Keratinocyte (primary cell): ENCODE measurements at regions not wholly inside any gene's neighbourhood (a gene's known extent, or its start where the extent isn't known, plus 50 kb on each side); places are given as distances from the start of the nearest gene placed in this dataset.

Experiments
- DNase-seq: peaks from one replicate; pipeline ENCODE4 v3.0.0-alpha.2; 2011; ENCODE audit warnings: low read depth, missing footprints, low spot score
- FAIRE-seq: peaks from 2 replicates; lab custom pipeline; 2011; peaks lifted over from hg19 to GRCh38; lab: Jason Lieb, UNC
- H2AFZ ChIP-seq: 2 replicates; pipeline ENCODE4 v1.6.0; 2012; ENCODE audit warnings: low read length, control low read depth, inconsistent platforms; ENCODE audit not compliant: control insufficient read depth
- H3K27ac ChIP-seq: 2 replicates; pipeline ENCODE4 v1.5.1; 2011; ENCODE audit warnings: low read length; ENCODE audit not compliant: control insufficient read depth, insufficient read depth
- H3K27me3 ChIP-seq: 3 replicates; pipeline ENCODE4 v1.6.0; 2011; ENCODE audit warnings: low read length; ENCODE audit not compliant: control insufficient read depth, insufficient read depth; ENCODE audit errors: extremely low read depth
- H3K36me3 ChIP-seq, 2 experiments: 2 replicates in 1 of 2; 3 replicates in 1 of 2; pipeline ENCODE4 v1.5.1; 2011; ENCODE audit warnings: low read length in 2 of 2, mild to moderate bottlenecking in 1 of 2; ENCODE audit not compliant: control insufficient read depth in 2 of 2, insufficient read depth in 2 of 2; ENCODE audit errors: extremely low read depth in 1 of 2
- H3K4me1 ChIP-seq: 3 replicates; pipeline ENCODE4 v1.5.1; 2011; ENCODE audit warnings: low read length; ENCODE audit not compliant: control insufficient read depth, insufficient read depth; ENCODE audit errors: extremely low read depth
- H3K4me2 ChIP-seq: 3 replicates; pipeline ENCODE4 v1.6.0; 2011; ENCODE audit warnings: low read depth, low read length; ENCODE audit not compliant: control insufficient read depth, insufficient read depth; ENCODE audit errors: extremely low read depth
- H3K4me3 ChIP-seq, 3 experiments: fragments of 200-600 bp in 1 of 3; sonication (generic) in 1 of 3; 2 replicates in 2 of 3; 3 replicates in 1 of 3; pipeline ENCODE4 v1.5.1; 2011 to 2016; ENCODE audit warnings: low read length in 3 of 3, mild to moderate bottlenecking in 3 of 3, control low read depth in 2 of 3, inconsistent platforms in 1 of 3, low read depth in 1 of 3, mixed read lengths in 1 of 3, mixed run types in 1 of 3, moderate library complexity in 1 of 3; ENCODE audit not compliant: control insufficient read depth in 2 of 3, insufficient read depth in 2 of 3; ENCODE audit errors: extremely low read depth in 1 of 3
- H3K79me2 ChIP-seq: 2 replicates; pipeline ENCODE4 v1.6.0; 2012; ENCODE audit warnings: low read length; ENCODE audit not compliant: control insufficient read depth, insufficient read depth
- H3K9ac ChIP-seq: 3 replicates; pipeline ENCODE4 v1.6.0; 2011; ENCODE audit warnings: low read length; ENCODE audit not compliant: control insufficient read depth, insufficient read depth; ENCODE audit errors: extremely low read depth
- H3K9me1 ChIP-seq: 3 replicates; pipeline ENCODE4 v1.6.0; 2011; ENCODE audit warnings: low read length; ENCODE audit not compliant: control insufficient read depth, insufficient read depth; ENCODE audit errors: extremely low read depth
- H3K9me3 ChIP-seq: 2 replicates; pipeline ENCODE4 v1.5.1; 2012; ENCODE audit warnings: low read depth, low read length; ENCODE audit not compliant: control insufficient read depth
- H4K20me1 ChIP-seq: 3 replicates; pipeline ENCODE4 v1.6.0; 2011; ENCODE audit warnings: low read length; ENCODE audit not compliant: control insufficient read depth, insufficient read depth; ENCODE audit errors: extremely low read depth
- CTCF ChIP-seq, 3 experiments: IDR thresholded peaks in 1 of 3; conservative IDR thresholded peaks in 1 of 3; optimal IDR thresholded peaks in 1 of 3; 2 replicates in 2 of 3; 3 replicates in 1 of 3; pipeline versions ENCODE3 to v1.5.1; 2011; ENCODE audit warnings: low read length in 3 of 3, mild to moderate bottlenecking in 3 of 3, moderate library complexity in 2 of 3, control low read depth in 1 of 3, inconsistent platforms in 1 of 3; ENCODE audit not compliant: insufficient read depth in 2 of 3; ENCODE audit errors: extremely low read depth in 1 of 3
- EZH2 ChIP-seq: IDR thresholded peaks from one replicate; pipeline ENCODE4 v1.6.1; 2012; ENCODE audit warnings: inconsistent platforms, mild to moderate bottlenecking, low read length, moderate library complexity
- dilution Hi-C: fragments of 300-500 bp; cut with MboI; formaldehyde crosslinking; loops from one replicate; pipeline ENCODE4 v1.7.0; 2020; ENCODE audit warnings: low sequenced_read_pairs; ENCODE audit not compliant: extremely low pct_ligation_motif_present

GRCh38 chr6:4270001-4270400 is 134.6 kb upstream of the ECI2 start:
- Histone ChIP-seq H3K27ac (no peak overlapping the region), H3K79me2 (no peaks in the 10 kb centered on the region), H3K27me3 (no peaks in the 10 kb centered on the region), H3K9me3 (no peaks in the 10 kb centered on the region), H2AFZ (no peak overlapping the region), H3K4me1 (no peaks in the 10 kb centered on the region), H3K4me3 (no peak overlapping the region), H4K20me1 (no peaks in the 10 kb centered on the region), H3K9ac (no peak overlapping the region), H3K9me1 (no peaks in the 10 kb centered on the region), H3K4me2 (no peak overlapping the region), H3K36me3 (no peaks in the 10 kb centered on the region)
- DNase-seq (no peak), FAIRE-seq (no peak)
- dilution Hi-C loops = no loop called here
- TF ChIP-seq EZH2 = no peak

- no peak for FAIRE-seq
- H3K4me3 ChIP-seq = no peak overlapping the region
- dilution Hi-C loops = no loop called here
These were observed 132.8 kb upstream of the ECI2 start for GRCh38 chr6:4268171-4268570.

More at GRCh38 chr6:4268171-4268570, 132.8 kb upstream of the ECI2 start:
- Histone ChIP-seq H3K36me3 (no peaks in the 10 kb centered on the region), H3K27me3 (no peaks in the 10 kb centered on the region), H3K9me3 (no peaks in the 10 kb centered on the region), H3K27ac (no peak overlapping the region), H3K9ac (no peak overlapping the region), H3K79me2 (no peaks in the 10 kb centered on the region), H2AFZ (no peak overlapping the region), H4K20me1 (no peaks in the 10 kb centered on the region), H3K4me2 (no peak overlapping the region), H3K4me1 (no peaks in the 10 kb centered on the region), H3K9me1 (no peaks in the 10 kb centered on the region)
- no peak for DNase-seq
- TF ChIP-seq EZH2 (no peak), CTCF (optimal IDR thresholded peaks at IDR 0.05 in 1 of 3, IDR thresholded peaks at IDR 0.05 in 1 of 3, conservative IDR thresholded peaks at IDR 0.05 in 1 of 3; ENCODE audit: extremely low read depth in 1 of 3, insufficient read depth in 2 of 3, low read length in 3 of 3) (no peak)
